Body of pancreas (tissue), 4 donors: ENCODE measurements at regions not wholly inside any gene's neighbourhood (a gene's known extent, or its start where the extent isn't known, plus 50 kb on each side); places are given as distances from the start of the nearest gene placed in this dataset.

Experiments used
- ATAC-seq: fragments of 150-250 bp; one replicate; pipeline ENCODE4 v1.9.1; 2016
- DNase-seq, 4 donors: peaks; one replicate each; pipeline ENCODE4 v3.0.0-alpha.2; 2019
- H3K27ac ChIP-seq, 4 donors: fragments of 200-600 bp; sonication (generic); 1 replicate in 3 of 4; 2 replicates in 1 of 4; pipeline versions ENCODE4 v1.5.1 to v1.6.1; 2016 to 2019; ENCODE audit warnings: mild to moderate bottlenecking in 1 of 4, mixed read lengths in 1 of 4, moderate library complexity in 1 of 4
- H3K27me3 ChIP-seq, 2 donors: fragments of 200-600 bp; sonication (generic); one replicate each; pipeline ENCODE4 v1.6.0; 2016; ENCODE audit warnings: mild to moderate bottlenecking in 1 of 2
- H3K36me3 ChIP-seq, 2 donors: fragments of 200-600 bp; sonication (generic); replicated peaks in 1 of 2; 2 replicates each; pipeline ENCODE4 v1.5.1; 2016; ENCODE audit warnings: low read depth in 2 of 2; ENCODE audit not compliant: insufficient read depth in 1 of 2
- H3K4me1 ChIP-seq: fragments of 200-600 bp; sonication (generic); one replicate; pipeline ENCODE4 v1.6.0; 2016
- H3K4me3 ChIP-seq, 2 donors: fragments of 200-600 bp; sonication (generic); 1 replicate in 1 of 2; 2 replicates in 1 of 2; pipeline ENCODE4 v1.5.1; 2016 to 2019
- H3K9me3 ChIP-seq, 3 donors: fragments of 200-600 bp; sonication (generic); 1 replicate in 2 of 3; 2 replicates in 1 of 3; pipeline ENCODE4 v1.5.1; 2016
- POLR2A ChIP-seq, 3 donors: fragments of 450-650 bp; IDR thresholded peaks; one replicate each; pipeline ENCODE4 v1.6.1; 2016; ENCODE audit warnings: antibody characterized with exemption in 3 of 3, mild to moderate bottlenecking in 2 of 3
- WGBS, 2 donors: methylation state at CpG; one replicate each; pipeline ENCODE4 v1.1.5; 2017; 5-methylcytosine and 5-hydroxymethylcytosine counted together
- intact Hi-C: fragments of 100-400 bp; cut with DNase I; formaldehyde crosslinking; loops from one replicate; pipeline ENCODE4 v1.15.1; 2023
- TF ChIP-seq, protein P1 (sequence below), 7 experiments: fragments of 450-650 bp in 4 of 7; fragments of 200-600 bp in 3 of 7; sonication (generic) in 3 of 7; IDR thresholded peaks; one replicate each; pipeline ENCODE4 v1.5.1; 2016 to 2019; ENCODE audit warnings: antibody characterized with exemption in 7 of 7

DNA sequence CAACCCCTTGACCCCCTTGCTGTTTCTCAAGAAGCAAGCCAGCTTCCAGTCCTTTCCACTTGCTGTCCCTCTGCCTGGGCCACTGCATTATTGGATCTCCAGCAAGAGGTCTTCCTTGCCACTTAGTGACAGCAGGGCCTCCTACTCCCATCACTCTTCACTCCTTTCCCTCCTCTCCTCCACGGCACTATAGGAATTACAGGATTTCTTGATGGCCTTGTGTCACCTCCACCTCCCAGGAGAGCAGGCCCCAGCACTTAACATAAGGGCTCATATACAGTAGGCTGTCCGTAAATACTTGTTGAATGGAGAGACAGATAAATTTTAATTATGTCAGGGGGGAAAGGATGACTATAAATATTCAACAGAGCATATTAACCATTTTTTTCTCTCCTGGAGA, 129.4 kb downstream of the SP3 start:
- no peak for DNase-seq
- 80 to 85% methylated on average over 2 of the region's 2 CpGs for WGBS, 2 donors
- Histone ChIP-seq H3K27me3 (no peaks in the 10 kb centered on the region), H3K9me3 (no peaks in the 10 kb centered on the region), H3K4me1 (no peaks in the 10 kb centered on the region), H3K36me3 (no peaks in the 10 kb centered on the region), H3K4me3 (no peak overlapping the region), H3K27ac (no peak overlapping the region)
- ATAC-seq, result no peak
- intact Hi-C loops, result no loop called here
- TF ChIP-seq, protein P1, sequence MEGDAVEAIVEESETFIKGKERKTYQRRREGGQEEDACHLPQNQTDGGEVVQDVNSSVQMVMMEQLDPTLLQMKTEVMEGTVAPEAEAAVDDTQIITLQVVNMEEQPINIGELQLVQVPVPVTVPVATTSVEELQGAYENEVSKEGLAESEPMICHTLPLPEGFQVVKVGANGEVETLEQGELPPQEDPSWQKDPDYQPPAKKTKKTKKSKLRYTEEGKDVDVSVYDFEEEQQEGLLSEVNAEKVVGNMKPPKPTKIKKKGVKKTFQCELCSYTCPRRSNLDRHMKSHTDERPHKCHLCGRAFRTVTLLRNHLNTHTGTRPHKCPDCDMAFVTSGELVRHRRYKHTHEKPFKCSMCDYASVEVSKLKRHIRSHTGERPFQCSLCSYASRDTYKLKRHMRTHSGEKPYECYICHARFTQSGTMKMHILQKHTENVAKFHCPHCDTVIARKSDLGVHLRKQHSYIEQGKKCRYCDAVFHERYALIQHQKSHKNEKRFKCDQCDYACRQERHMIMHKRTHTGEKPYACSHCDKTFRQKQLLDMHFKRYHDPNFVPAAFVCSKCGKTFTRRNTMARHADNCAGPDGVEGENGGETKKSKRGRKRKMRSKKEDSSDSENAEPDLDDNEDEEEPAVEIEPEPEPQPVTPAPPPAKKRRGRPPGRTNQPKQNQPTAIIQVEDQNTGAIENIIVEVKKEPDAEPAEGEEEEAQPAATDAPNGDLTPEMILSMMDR (IDR thresholded peaks at IDR 0.05), result no peak
- no peak for TF ChIP-seq POLR2A (IDR thresholded peaks at IDR 0.05)

DNA sequence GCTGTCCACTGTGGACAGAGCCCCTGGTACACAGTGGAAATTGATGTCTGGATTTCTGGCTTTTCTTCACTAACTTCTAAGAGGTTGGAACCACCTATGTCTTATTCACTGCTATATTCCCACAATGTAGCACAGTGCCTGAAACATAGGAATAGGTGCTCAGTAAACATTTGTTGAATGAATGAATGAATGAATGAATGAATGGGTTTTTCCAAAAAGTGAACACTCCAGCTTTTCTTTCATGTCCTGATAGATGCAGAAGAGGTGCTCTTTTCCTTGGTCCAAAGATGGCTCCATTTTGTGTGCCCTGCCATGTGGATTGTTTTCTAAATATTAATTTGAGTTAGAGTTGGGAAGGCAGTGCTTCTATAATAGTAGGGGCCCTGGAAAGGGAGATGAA, 124.1 kb downstream of the SP3 start:
- Histone ChIP-seq H3K27ac (no peak overlapping the region), H3K27me3 (no peaks in the 10 kb centered on the region), H3K4me3 (no peak overlapping the region), H3K36me3 (no peaks in the 10 kb centered on the region), H3K9me3 (no peaks in the 10 kb centered on the region), H3K4me1 (no peaks in the 10 kb centered on the region)
- ATAC-seq (no peak), DNase-seq (no peak)
- TF ChIP-seq, protein P1 (IDR thresholded peaks at IDR 0.05), result no peak
- TF ChIP-seq POLR2A (IDR thresholded peaks at IDR 0.05), result no peak
- intact Hi-C loops, result no loop called here

DNA sequence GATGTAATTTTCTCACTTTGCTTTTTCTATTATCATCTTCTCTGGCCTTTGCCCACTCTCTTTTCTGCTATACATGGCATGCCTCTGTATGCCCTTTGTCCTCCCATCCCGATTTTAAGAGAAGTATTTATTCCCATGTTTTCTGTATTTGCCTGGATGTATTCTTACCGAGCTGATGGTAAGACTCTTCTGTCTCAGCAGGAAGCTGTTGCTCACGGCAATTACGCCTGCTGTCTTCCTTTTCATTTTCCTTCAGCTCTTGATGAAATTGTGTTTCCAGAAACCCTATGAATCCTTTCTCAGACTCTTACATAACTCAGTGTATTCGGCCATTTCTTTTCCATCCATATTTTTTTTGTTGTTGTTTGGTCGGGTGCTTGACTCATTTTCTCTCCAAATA, 121.6 kb downstream of the SP3 start:
- Histone ChIP-seq H3K4me1 (no peaks in the 10 kb centered on the region), H3K27ac (no peak overlapping the region), H3K27me3 (no peaks in the 10 kb centered on the region), H3K36me3 (no peaks in the 10 kb centered on the region), H3K4me3 (no peak overlapping the region), H3K9me3 (no peaks in the 10 kb centered on the region)
- no peak for TF ChIP-seq POLR2A (IDR thresholded peaks at IDR 0.05)
- TF ChIP-seq, protein P1 (IDR thresholded peaks at IDR 0.05), result no peak
- intact Hi-C loops, result no loop called here
- 64 to 66% methylated on average over 6 of the region's 6 CpGs for WGBS, 2 donors
- DNase-seq (no peak), ATAC-seq (no peak)

DNA sequence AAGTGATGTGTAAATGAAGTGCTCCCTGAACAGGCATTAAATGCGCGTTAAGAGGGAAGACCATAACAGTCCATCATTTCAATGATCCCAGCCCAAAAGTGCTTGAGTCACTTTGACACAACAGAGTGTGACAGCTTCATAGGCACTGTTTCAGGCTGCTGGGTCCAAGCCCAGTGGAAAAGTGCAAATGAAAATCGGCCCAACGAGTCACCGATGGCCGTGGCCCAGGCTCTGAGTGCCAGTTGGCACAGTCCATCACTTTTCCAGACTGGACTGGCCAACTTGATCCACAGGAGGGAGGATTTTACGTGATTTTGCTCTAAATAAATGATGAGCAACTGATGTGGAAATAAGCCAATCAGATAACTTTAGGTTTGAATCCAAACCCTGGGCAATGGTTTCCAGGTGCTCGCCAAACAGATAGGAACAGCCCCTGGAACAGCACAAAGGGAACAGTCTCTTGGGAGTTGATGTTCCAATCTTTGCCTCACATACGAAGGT, 114.0 kb downstream of the SP3 start:
- no peak overlapping the region for H3K4me3 ChIP-seq
- peak; percentile 18 for ATAC-seq
- no peak for TF ChIP-seq POLR2A (IDR thresholded peaks at IDR 0.05)
- TF ChIP-seq, protein P1 (IDR thresholded peaks at IDR 0.05), result no peak
- peak in 1 of 4 donors; percentile 14 for DNase-seq
- no peaks in the 10 kb centered on the region for H3K36me3 ChIP-seq
- H3K9me3 ChIP-seq, result no peaks in the 10 kb centered on the region
- intact Hi-C loops, result no loop called here
- no peaks in the 10 kb centered on the region for H3K4me1 ChIP-seq
- no peaks in the 10 kb centered on the region for H3K27me3 ChIP-seq
- no peak overlapping the region for H3K27ac ChIP-seq
- 52 to 65% methylated on average over 9 of the region's 9 CpGs for WGBS, 2 donors

DNA sequence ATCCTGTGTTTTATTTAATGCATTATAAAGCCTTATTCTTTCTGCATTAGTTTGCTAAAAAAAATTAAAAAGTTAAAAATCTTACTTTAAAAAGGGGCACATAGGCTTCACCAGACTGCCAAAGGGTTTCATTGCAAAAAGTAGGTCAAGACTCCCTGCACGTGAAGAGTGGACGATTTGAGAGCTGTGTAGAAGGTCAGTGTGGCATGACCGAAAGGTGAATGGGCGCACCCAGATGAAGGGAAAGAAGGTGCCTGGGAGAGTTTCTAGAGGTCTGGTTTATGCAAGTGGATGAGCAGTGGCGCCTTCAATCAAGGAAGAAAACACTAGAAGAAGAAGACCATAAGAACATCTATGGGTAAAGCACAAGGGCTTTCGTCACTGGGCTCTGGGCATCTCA, 111.0 kb downstream of the SP3 start:
- WGBS, 2 donors, result 88 to 93% methylated on average over 6 of the region's 6 CpGs

More for the DNA sequence above, 111.0 kb downstream of the SP3 start:
- intact Hi-C loops, result no loop called here
- no peaks in the 10 kb centered on the region for H3K36me3 ChIP-seq
- TF ChIP-seq, protein P1 (IDR thresholded peaks at IDR 0.05), result no peak
- no peak for TF ChIP-seq POLR2A (IDR thresholded peaks at IDR 0.05)
- H3K27me3 ChIP-seq, result no peaks in the 10 kb centered on the region
- H3K4me1 ChIP-seq, result no peaks in the 10 kb centered on the region
- H3K9me3 ChIP-seq, result no peaks in the 10 kb centered on the region
- ATAC-seq (no peak), DNase-seq (no peak)
- H3K4me3 ChIP-seq, result no peak overlapping the region
- H3K27ac ChIP-seq, result no peak overlapping the region
